ENCODE measurements at regions not wholly inside any gene's neighbourhood (a gene's known extent, or its start where the extent isn't known, plus 50 kb on each side); places are given as distances from the start of the nearest gene placed in this dataset.

DNA sequence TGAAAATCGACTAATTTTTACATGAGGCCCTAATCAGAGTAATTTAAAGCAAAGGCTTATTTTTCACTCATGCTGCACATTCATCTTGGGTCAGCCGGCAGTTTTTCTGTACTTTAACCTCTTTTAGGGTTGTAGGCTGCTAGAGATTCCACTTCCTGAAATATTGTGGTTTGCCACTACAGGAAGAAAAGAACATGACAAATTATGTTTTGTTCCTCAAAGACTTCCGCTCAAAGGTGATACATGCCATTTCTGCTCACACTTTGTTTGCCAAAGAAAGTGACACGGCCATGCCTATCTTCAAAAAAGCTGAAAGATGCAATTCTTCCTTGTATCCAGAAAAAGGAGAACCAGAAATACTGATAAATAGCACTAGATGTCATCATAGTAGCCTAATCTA, 183.4 kb upstream of the PPFIA2 start:
- no peaks in the 10 kb centered on the region for H3K4me1 ChIP-seq (ENCODE audit: insufficient read depth, low read length)
- no peaks in the 10 kb centered on the region for H3K27me3 ChIP-seq (ENCODE audit: insufficient read depth, low read length)
- no peaks in the 10 kb centered on the region for H3K79me2 ChIP-seq (ENCODE audit: insufficient read depth, low read length)
- no peak overlapping the region for H3K4me3 ChIP-seq (ENCODE audit: insufficient read depth, low read length)
- H3K9me3 ChIP-seq (ENCODE audit: low read depth, low read length) = no peaks in the 10 kb centered on the region
- H3K4me2 ChIP-seq (ENCODE audit: insufficient read depth, low read length) = no peak overlapping the region
- H2AFZ ChIP-seq (ENCODE audit: low read length) = no peak overlapping the region
- H4K20me1 ChIP-seq (ENCODE audit: insufficient read depth, low read length) = no peaks in the 10 kb centered on the region
- DNase-seq (ENCODE audit: insufficient read length, low spot score, missing footprints) = no peak
- H3K36me3 ChIP-seq (ENCODE audit: insufficient read depth, low read length) = no peaks in the 10 kb centered on the region
- no peak overlapping the region for H3K27ac ChIP-seq (ENCODE audit: low read depth, low read length)
- no peak for TF ChIP-seq CTCF (IDR thresholded peaks at IDR 0.05; ENCODE audit: extremely low read depth, low read depth, low read length)

GRCh38 chr12:81930037-81930436, 170.9 kb upstream of the PPFIA2 start:
- Histone ChIP-seq H3K4me2 (ENCODE audit: insufficient read depth, low read length) (no peak overlapping the region), H3K27me3 (ENCODE audit: insufficient read depth, low read length) (no peaks in the 10 kb centered on the region), H3K27ac (ENCODE audit: low read depth, low read length) (no peak overlapping the region), H2AFZ (ENCODE audit: low read length) (no peak overlapping the region), H4K20me1 (ENCODE audit: insufficient read depth, low read length) (no peaks in the 10 kb centered on the region), H3K36me3 (ENCODE audit: insufficient read depth, low read length) (no peaks in the 10 kb centered on the region), H3K9me3 (ENCODE audit: low read depth, low read length) (peaks cover 3% of the 10 kb centered on the region), H3K4me1 (ENCODE audit: insufficient read depth, low read length) (no peaks in the 10 kb centered on the region), H3K4me3 (ENCODE audit: insufficient read depth, low read length) (no peak overlapping the region), H3K79me2 (ENCODE audit: insufficient read depth, low read length) (no peaks in the 10 kb centered on the region)
- DNase-seq (ENCODE audit: insufficient read length, low spot score, missing footprints) = no peak
- no peak for TF ChIP-seq CTCF (IDR thresholded peaks at IDR 0.05; ENCODE audit: extremely low read depth, low read depth, low read length)

DNA sequence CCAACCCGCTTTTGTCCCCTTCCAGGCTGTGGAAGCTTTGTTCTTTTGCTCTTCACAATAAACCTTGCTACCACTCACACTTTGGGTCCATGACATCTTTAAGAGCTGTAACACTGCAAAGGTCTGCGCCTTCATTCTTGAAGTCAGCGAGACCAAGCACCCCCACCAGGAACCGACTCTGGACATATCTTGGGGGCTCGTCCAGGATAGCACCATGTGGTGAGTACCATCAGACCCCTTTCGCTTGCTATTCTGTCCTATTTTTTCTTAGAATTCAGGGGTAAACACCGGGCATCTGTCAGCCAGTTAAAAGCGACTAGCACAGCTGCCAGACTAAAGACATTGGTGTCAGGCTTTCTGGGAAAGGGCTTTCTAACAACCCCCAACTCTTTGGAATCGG, 137.6 kb upstream of the PPFIA2 start:
- no peak overlapping the region for H3K27ac ChIP-seq (ENCODE audit: low read depth, low read length)
- no peaks in the 10 kb centered on the region for H3K9me3 ChIP-seq (ENCODE audit: low read depth, low read length)
- H2AFZ ChIP-seq (ENCODE audit: low read length) = no peak overlapping the region
- H3K79me2 ChIP-seq (ENCODE audit: insufficient read depth, low read length) = no peaks in the 10 kb centered on the region
- no peaks in the 10 kb centered on the region for H3K36me3 ChIP-seq (ENCODE audit: insufficient read depth, low read length)
- H3K4me1 ChIP-seq (ENCODE audit: insufficient read depth, low read length) = no peaks in the 10 kb centered on the region
- no peak for TF ChIP-seq CTCF (IDR thresholded peaks at IDR 0.05; ENCODE audit: extremely low read depth, low read depth, low read length)
- no peak for DNase-seq (ENCODE audit: insufficient read length, low spot score, missing footprints)
- H4K20me1 ChIP-seq (ENCODE audit: insufficient read depth, low read length) = no peaks in the 10 kb centered on the region
- no peak overlapping the region for H3K4me2 ChIP-seq (ENCODE audit: insufficient read depth, low read length)
- no peaks in the 10 kb centered on the region for H3K27me3 ChIP-seq (ENCODE audit: insufficient read depth, low read length)
- H3K4me3 ChIP-seq (ENCODE audit: insufficient read depth, low read length) = no peak overlapping the region

DNA sequence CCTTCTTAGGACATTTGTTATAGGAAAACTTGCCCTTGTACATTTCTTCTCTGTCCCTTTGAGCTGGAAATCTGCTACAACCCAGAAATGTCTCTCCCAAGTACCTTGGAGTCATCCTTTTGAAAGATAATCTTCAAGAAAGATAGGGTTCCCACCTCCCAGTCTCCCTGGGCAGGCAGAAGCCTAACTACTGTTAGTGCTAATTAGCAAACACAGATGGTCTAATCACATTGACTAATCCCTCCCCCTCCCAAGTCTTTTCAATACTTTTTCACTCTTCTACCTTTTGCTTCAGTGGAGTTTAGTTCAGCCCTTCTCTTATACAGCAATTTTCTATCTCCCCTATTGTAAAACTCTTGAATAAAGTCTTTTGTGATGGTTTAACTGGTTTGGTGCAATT, 129.8 kb upstream of the PPFIA2 start:
- Histone ChIP-seq H3K27me3 (ENCODE audit: insufficient read depth, low read length) (no peaks in the 10 kb centered on the region), H2AFZ (ENCODE audit: low read length) (no peak overlapping the region), H3K36me3 (ENCODE audit: insufficient read depth, low read length) (no peaks in the 10 kb centered on the region), H3K4me3 (ENCODE audit: insufficient read depth, low read length) (no peak overlapping the region), H3K4me2 (ENCODE audit: insufficient read depth, low read length) (no peak overlapping the region), H3K27ac (ENCODE audit: low read depth, low read length) (no peak overlapping the region), H3K4me1 (ENCODE audit: insufficient read depth, low read length) (no peaks in the 10 kb centered on the region), H3K9me3 (ENCODE audit: low read depth, low read length) (no peaks in the 10 kb centered on the region), H4K20me1 (ENCODE audit: insufficient read depth, low read length) (no peaks in the 10 kb centered on the region), H3K79me2 (ENCODE audit: insufficient read depth, low read length) (no peaks in the 10 kb centered on the region)
- peak; percentile 3 for DNase-seq (ENCODE audit: insufficient read length, low spot score, missing footprints)
- TF ChIP-seq CTCF (IDR thresholded peaks at IDR 0.05; ENCODE audit: extremely low read depth, low read depth, low read length) = no peak

Measured in osteoblast (primary cell).